ENCODE measurements at regions not wholly inside any gene's neighbourhood (a gene's known extent, or its start where the extent isn't known, plus 50 kb on each side); places are given as distances from the start of the nearest gene placed in this dataset.

- H3K36me3 Mint-ChIP-seq = peaks cover 4% of the 10 kb centered on the region
- no peak for DNase-seq (ENCODE audit: low spot score in 2 of 2, unreplicated experiment in 2 of 2)
- no peak overlapping the region for H3K4me3 Mint-ChIP-seq
- peaks cover 9% of the 10 kb centered on the region for H3K4me1 Mint-ChIP-seq
- peaks cover 25% of the 10 kb centered on the region for H3K9me3 Mint-ChIP-seq
- no peak for TF ChIP-seq CTCF (IDR thresholded peaks at IDR 0.05; ENCODE audit: unreplicated experiment)
- H3K27ac Mint-ChIP-seq = no peak overlapping the region
- no peaks in the 10 kb centered on the region for H3K27me3 Mint-ChIP-seq (ENCODE audit: low read depth)
Observed at GRCh38 chrX:4656419-4656818, 943.0 kb upstream of the PRKX start.

- Mint-ChIP-seq H3K36me3 (peaks cover 4% of the 10 kb centered on the region), H3K4me1 (peaks cover 9% of the 10 kb centered on the region), H3K27ac (peak overlapping the region; percentile 39), H3K27me3 (ENCODE audit: low read depth) (no peaks in the 10 kb centered on the region), H3K9me3 (peaks cover 22% of the 10 kb centered on the region), H3K4me3 (no peak overlapping the region)
- no peak for DNase-seq (ENCODE audit: low spot score in 2 of 2, unreplicated experiment in 2 of 2)
- no peak for TF ChIP-seq CTCF (IDR thresholded peaks at IDR 0.05; ENCODE audit: unreplicated experiment)
Observed at GRCh38 chrX:4655743-4656142, 942.3 kb upstream of the PRKX start.

GRCh38 chrX:4642114-4642513 lies 928.7 kb upstream of the PRKX start:
- Mint-ChIP-seq H3K27ac (no peak overlapping the region), H3K4me1 (peaks cover 19% of the 10 kb centered on the region), H3K4me3 (no peak overlapping the region), H3K36me3 (no peaks in the 10 kb centered on the region), H3K9me3 (peaks cover 9% of the 10 kb centered on the region), H3K27me3 (ENCODE audit: low read depth) (no peaks in the 10 kb centered on the region)
- DNase-seq (ENCODE audit: low spot score in 2 of 2, unreplicated experiment in 2 of 2) = no peak
- TF ChIP-seq CTCF (IDR thresholded peaks at IDR 0.05; ENCODE audit: unreplicated experiment) = no peak

GRCh38 chrX:4638036-4638435 lies 924.6 kb upstream of the PRKX start:
- TF ChIP-seq CTCF (IDR thresholded peaks at IDR 0.05; ENCODE audit: unreplicated experiment) = no peak
- no peaks in the 10 kb centered on the region for H3K27me3 Mint-ChIP-seq (ENCODE audit: low read depth)
- no peaks in the 10 kb centered on the region for H3K36me3 Mint-ChIP-seq
- no peak for DNase-seq (ENCODE audit: low spot score in 2 of 2, unreplicated experiment in 2 of 2)
- no peak overlapping the region for H3K4me3 Mint-ChIP-seq
- no peak overlapping the region for H3K27ac Mint-ChIP-seq
- H3K9me3 Mint-ChIP-seq = peaks cover 9% of the 10 kb centered on the region
- peaks cover 11% of the 10 kb centered on the region for H3K4me1 Mint-ChIP-seq

- H3K27me3 Mint-ChIP-seq (ENCODE audit: low read depth) = no peaks in the 10 kb centered on the region
- H3K4me1 Mint-ChIP-seq = peaks cover 4% of the 10 kb centered on the region
- no peak for DNase-seq (ENCODE audit: low spot score in 2 of 2, unreplicated experiment in 2 of 2)
- no peak overlapping the region for H3K4me3 Mint-ChIP-seq
- peaks cover 10% of the 10 kb centered on the region for H3K9me3 Mint-ChIP-seq
- no peak overlapping the region for H3K27ac Mint-ChIP-seq
- H3K36me3 Mint-ChIP-seq = no peaks in the 10 kb centered on the region
- TF ChIP-seq CTCF (IDR thresholded peaks at IDR 0.05; ENCODE audit: unreplicated experiment) = no peak
Observed at GRCh38 chrX:4627414-4627813, 914.0 kb upstream of the PRKX start.
